ENCODE measurements at regions not wholly inside any gene's neighbourhood (a gene's known extent, or its start where the extent isn't known, plus 50 kb on each side); places are given as distances from the start of the nearest gene placed in this dataset.

DNA sequence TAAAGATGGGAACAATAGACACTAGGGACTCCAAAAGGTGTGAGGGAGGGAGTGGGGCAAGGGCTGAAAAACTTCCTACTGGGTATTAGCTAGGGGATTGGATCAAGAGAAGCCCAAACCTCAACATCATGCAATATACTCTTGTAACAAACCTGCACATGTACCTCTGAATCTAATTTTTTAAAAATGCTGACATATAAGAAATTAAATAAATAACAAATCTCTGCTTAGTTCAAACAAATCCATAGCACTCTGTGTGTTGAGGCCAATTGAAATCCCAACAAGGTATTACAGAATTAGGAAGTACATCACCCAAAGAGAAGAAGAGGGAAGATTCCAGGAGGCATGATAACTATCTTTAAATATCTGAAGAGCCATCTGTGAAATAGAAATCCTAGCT is 55.4 kb upstream of the CDH20 start:
- H4K20me1 ChIP-seq (replicated peaks; ENCODE audit: control insufficient read depth, insufficient read depth, low read length), result no peaks in the 10 kb centered on the region
- in situ Hi-C loops (cut with MboI) (no loop called here), intact Hi-C loops (cut with micrococcal nuclease) (no loop called here)
- H2AFZ ChIP-seq (ENCODE audit: low read depth, low read length), result no peak overlapping the region
- FAIRE-seq, result no peak
- no peak for ATAC-seq
- no peak overlapping the region for H3K27ac ChIP-seq (ENCODE audit: extremely low read depth, low read depth, low read length)
- no peaks in the 10 kb centered on the region for H3K9me1 ChIP-seq (ENCODE audit: control insufficient read depth, insufficient read depth, low read length)
- no peaks in the 10 kb centered on the region for H3K27me3 ChIP-seq (ENCODE audit: control insufficient read depth in 2 of 2, insufficient read depth in 2 of 2, low read length in 2 of 2)
- H3K4me2 ChIP-seq (ENCODE audit: insufficient read depth, low read length), result no peak overlapping the region
- BruUV-seq (replicated peaks), result no TSS peak
- no peak for DNase-seq (ENCODE audit: extremely low read depth in 1 of 4, low spot score in 3 of 4)
- H3K9ac ChIP-seq (ENCODE audit: insufficient read depth in 1 of 2, low read depth in 2 of 2, low read length in 2 of 2), result no peak overlapping the region
- H3K4me1 ChIP-seq (replicated peaks in 1 of 2; ENCODE audit: control insufficient read depth in 2 of 2, insufficient read depth in 2 of 2, low read length in 2 of 2), result no peaks in the 10 kb centered on the region
- H3K9me3 ChIP-seq (replicated peaks; ENCODE audit: control insufficient read depth, insufficient read depth, low read depth, low read length), result no peaks in the 10 kb centered on the region
- ChIA-PET POLR2A (no interaction called here), CTCF (ENCODE audit: low intra/inter-chr PET ratio) (no interaction called here)
- no peaks in the 10 kb centered on the region for H3K79me2 ChIP-seq (ENCODE audit: control insufficient read depth, insufficient read depth, low read length)
- no peaks in the 10 kb centered on the region for H3K36me3 ChIP-seq (ENCODE audit: control insufficient read depth, insufficient read depth, low read length)
- no peak overlapping the region for H3K4me3 ChIP-seq
- TF ChIP-seq ZNF766 (CRISPR knock-in tag; conservative IDR thresholded peaks at IDR 0.05) (no peak), C11orf30 (IDR thresholded peaks at IDR 0.05; ENCODE audit: low read depth) (0 out of 2 replicates have a peak, but pooled peaks have one; percentile 9), ZNF316 (IDR thresholded peaks at IDR 0.05) (peak; percentile 25; the same call in 1 of the 2 replicates), ZNF165 (CRISPR knock-in tag; IDR thresholded peaks at IDR 0.05; ENCODE audit: borderline replicate concordance) (no peak), ZNF780A (CRISPR knock-in tag; IDR thresholded peaks at IDR 0.05) (no peak), SMARCE1 (IDR thresholded peaks at IDR 0.05) (no peak), MAFF (IDR thresholded peaks at IDR 0.05; ENCODE audit: low read length) (peak; percentile 23; the same call in 1 of the 2 replicates), HMG20B (CRISPR knock-in tag; IDR thresholded peaks at IDR 0.05) (no peak)
- TF ChIP-seq, protein P1, sequence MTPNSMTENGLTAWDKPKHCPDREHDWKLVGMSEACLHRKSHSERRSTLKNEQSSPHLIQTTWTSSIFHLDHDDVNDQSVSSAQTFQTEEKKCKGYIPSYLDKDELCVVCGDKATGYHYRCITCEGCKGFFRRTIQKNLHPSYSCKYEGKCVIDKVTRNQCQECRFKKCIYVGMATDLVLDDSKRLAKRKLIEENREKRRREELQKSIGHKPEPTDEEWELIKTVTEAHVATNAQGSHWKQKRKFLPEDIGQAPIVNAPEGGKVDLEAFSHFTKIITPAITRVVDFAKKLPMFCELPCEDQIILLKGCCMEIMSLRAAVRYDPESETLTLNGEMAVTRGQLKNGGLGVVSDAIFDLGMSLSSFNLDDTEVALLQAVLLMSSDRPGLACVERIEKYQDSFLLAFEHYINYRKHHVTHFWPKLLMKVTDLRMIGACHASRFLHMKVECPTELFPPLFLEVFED (CRISPR knock-in tag; conservative IDR thresholded peaks at IDR 0.05), result no peak
- TF ChIP-seq, protein P2, sequence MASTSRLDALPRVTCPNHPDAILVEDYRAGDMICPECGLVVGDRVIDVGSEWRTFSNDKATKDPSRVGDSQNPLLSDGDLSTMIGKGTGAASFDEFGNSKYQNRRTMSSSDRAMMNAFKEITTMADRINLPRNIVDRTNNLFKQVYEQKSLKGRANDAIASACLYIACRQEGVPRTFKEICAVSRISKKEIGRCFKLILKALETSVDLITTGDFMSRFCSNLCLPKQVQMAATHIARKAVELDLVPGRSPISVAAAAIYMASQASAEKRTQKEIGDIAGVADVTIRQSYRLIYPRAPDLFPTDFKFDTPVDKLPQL (IDR thresholded peaks at IDR 0.05; ENCODE audit: extremely low read depth, insufficient read length), result no peak
- TF ChIP-seq, protein P3, sequence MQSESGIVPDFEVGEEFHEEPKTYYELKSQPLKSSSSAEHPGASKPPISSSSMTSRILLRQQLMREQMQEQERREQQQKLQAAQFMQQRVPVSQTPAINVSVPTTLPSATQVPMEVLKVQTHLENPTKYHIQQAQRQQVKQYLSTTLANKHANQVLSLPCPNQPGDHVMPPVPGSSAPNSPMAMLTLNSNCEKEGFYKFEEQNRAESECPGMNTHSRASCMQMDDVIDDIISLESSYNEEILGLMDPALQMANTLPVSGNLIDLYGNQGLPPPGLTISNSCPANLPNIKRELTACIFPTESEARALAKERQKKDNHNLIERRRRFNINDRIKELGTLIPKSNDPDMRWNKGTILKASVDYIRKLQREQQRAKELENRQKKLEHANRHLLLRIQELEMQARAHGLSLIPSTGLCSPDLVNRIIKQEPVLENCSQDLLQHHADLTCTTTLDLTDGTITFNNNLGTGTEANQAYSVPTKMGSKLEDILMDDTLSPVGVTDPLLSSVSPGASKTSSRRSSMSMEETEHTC (IDR thresholded peaks at IDR 0.05), result no peak
